K562 (cell line): ENCODE measurements at regions not wholly inside any gene's neighbourhood (a gene's known extent, or its start where the extent isn't known, plus 50 kb on each side); places are given as distances from the start of the nearest gene placed in this dataset.

Experiments
- EHMT2 ChIP-seq: fragments of 450-650 bp; IDR thresholded peaks from 2 replicates; pipeline ENCODE4 v1.6.1; 2018; ENCODE audit warnings: antibody characterized with exemption
- FOXM1 ChIP-seq, 2 experiments: fragments of 450-650 bp in 1 of 2; sonication (generic) in 1 of 2; formaldehyde crosslinking in 1 of 2; IDR thresholded peaks; 2 replicates each; pipeline versions ENCODE4 v1.6.1 to v1.9.0; 2017 to 2022; ENCODE audit warnings: low read depth in 2 of 2, mild to moderate bottlenecking in 2 of 2, missing genetic modification reagents in 1 of 2, moderate library complexity in 1 of 2
- RERE ChIP-seq: sonication (generic); formaldehyde crosslinking; IDR thresholded peaks from 2 replicates; pipeline ENCODE4 v1.8.0; 2023; ENCODE audit warnings: missing genetic modification reagents, mild to moderate bottlenecking, borderline replicate concordance
- TARDBP ChIP-seq: fragments of 450-650 bp; IDR thresholded peaks from 2 replicates; pipeline ENCODE4 v1.6.1; 2016
- THAP12 ChIP-seq: fragments of 250-450 bp; sonication (Bioruptor Pico); IDR thresholded peaks from 2 replicates; pipeline ENCODE4 v1.9.0; 2021; ENCODE audit warnings: mild to moderate bottlenecking, inconsistent platforms
- ZFP91 ChIP-seq: sonication (generic); formaldehyde crosslinking; IDR thresholded peaks from 2 replicates; pipeline ENCODE4 v1.8.0; 2022; ENCODE audit warnings: mild to moderate bottlenecking, missing genetic modification reagents
- ZNF436 ChIP-seq: fragments of 250-450, 450-650 bp; sonication (Bioruptor Pico); formaldehyde crosslinking; IDR thresholded peaks from 2 replicates; pipeline ENCODE4 v1.7.0; 2020; ENCODE audit warnings: mild to moderate bottlenecking
- ZNF77 ChIP-seq: fragments of 250-450 bp; sonication (Bioruptor Pico); IDR thresholded peaks from 2 replicates; pipeline ENCODE4 v1.5.0; 2020
- TF ChIP-seq, protein P1 (sequence below): sonication (generic); formaldehyde crosslinking; IDR thresholded peaks from 2 replicates; pipeline ENCODE4 v1.9.0; 2022; ENCODE audit warnings: mild to moderate bottlenecking, missing genetic modification reagents

DNA sequence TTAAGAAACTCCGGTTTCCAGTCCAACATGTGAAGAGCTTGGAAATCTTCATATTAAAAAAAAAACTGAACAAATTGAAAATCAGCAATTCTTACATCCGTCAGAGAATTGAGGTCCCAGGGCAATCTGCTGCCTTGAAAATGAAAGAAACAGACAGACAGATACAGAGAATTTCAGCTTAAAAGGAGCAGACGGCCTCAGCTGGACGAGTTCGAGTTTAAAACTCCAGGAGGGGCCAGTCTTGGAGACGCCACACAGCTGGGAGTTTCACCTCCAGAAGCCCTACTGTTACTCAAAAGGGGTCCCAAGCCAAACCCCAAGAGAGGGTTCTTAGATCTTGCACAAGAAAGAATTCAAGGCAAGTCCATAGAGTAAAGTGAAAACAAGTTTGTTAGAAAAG lies 226.5 kb upstream of the ARL4C start (continued):
- TF ChIP-seq RERE (no peak), ZNF436 (no peak), ZFP91 (CRISPR knock-in tag) (no peak), TARDBP (no peak), ZNF77 (CRISPR knock-in tag) (no peak), THAP12 (no peak), EHMT2 (no peak), FOXM1 (IDR thresholded peaks at IDR 0.05; ENCODE audit: low read depth) (no peak), FOXM1 (CRISPR knock-in tag; IDR thresholded peaks at IDR 0.05; ENCODE audit: low read depth) (no peak)
- TF ChIP-seq, protein P1, sequence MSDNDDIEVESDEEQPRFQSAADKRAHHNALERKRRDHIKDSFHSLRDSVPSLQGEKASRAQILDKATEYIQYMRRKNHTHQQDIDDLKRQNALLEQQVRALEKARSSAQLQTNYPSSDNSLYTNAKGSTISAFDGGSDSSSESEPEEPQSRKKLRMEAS: no peak
